ENCODE measurements at regions not wholly inside any gene's neighbourhood (a gene's known extent, or its start where the extent isn't known, plus 50 kb on each side); places are given as distances from the start of the nearest gene placed in this dataset.
"Not testable (repeated sequence)": the region's sequence is repeated elsewhere in the genome, so short reads cannot be mapped to it uniquely, and the experiment has no call there.

DNA sequence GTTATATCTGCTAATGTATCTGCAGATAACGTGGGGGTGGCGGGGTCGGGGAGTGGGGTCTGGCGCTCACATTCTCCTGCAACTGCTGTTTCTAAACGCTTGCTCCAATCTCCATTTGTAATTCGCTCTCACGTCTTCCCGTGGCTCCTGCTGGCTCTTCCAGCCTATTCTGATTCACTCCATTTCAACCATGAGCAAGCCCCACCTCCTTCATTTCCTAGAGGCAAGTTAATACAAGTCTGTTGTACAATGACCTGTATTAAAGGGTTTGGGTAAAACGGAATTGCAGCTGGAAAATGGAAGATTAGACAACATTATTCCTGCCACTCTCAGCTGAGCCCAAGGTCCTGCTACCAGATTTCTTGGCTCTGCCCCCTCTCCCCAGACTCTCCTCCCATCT, 132.3 kb downstream of the CSNK2A3 start:
- DNase-seq (ENCODE audit: low read depth in 1 of 2, low spot score in 1 of 2): no peak

DNA sequence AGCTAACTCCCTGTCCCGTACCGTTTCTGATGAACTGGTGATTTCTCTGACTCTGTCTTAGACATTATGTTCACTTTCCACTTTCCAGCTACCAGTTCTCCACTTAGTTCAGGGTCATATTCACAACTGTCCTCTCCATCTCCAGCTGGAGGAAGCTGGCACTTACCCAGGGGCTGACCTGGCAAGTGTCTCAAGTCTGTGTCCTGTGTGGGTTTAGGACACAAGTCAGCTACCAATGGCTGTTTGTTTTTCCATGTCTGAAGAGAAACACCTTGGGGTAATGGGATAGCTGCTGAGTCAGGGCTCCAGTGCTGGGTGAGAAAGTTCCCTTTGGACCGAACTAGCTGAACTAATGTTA, 134.4 kb downstream of the CSNK2A3 start:
- no peak for DNase-seq (ENCODE audit: low read depth in 1 of 2, low spot score in 1 of 2)

DNA sequence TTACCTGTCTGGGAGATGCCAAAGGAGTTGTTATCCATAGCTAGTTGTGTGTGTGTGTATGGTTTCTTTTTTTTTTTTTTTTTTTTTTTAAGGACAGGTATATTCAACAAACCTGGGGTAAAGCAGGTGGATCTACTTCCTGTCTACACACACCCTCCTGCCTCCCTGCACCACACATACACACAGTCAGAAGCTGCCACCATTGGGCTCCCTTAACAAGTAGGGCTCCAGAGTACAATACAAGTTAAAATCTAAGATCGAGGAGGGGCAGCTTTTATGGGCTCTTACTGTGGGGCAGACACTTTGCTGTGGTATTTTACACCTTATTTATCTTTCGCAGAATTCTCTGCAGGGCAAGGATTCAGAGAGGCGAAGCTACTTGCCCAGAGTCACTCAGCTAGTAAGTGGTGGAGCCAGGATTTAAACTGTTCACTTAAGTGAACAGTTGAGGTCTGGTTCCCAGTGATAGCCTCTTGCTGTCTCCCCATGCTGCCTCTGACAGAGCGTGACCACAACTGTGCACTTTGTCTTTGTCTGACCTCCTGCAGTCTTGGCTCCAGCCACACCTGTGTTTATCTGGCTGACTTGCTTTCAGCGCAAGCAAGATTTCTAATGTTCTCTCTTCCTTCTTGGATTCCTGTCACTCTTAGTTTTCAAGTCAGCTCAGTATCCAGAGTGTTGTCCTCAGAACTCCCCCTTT, 135.0 kb downstream of the CSNK2A3 start:
- no peak for DNase-seq (ENCODE audit: low read depth in 1 of 2, low spot score in 1 of 2)

DNA sequence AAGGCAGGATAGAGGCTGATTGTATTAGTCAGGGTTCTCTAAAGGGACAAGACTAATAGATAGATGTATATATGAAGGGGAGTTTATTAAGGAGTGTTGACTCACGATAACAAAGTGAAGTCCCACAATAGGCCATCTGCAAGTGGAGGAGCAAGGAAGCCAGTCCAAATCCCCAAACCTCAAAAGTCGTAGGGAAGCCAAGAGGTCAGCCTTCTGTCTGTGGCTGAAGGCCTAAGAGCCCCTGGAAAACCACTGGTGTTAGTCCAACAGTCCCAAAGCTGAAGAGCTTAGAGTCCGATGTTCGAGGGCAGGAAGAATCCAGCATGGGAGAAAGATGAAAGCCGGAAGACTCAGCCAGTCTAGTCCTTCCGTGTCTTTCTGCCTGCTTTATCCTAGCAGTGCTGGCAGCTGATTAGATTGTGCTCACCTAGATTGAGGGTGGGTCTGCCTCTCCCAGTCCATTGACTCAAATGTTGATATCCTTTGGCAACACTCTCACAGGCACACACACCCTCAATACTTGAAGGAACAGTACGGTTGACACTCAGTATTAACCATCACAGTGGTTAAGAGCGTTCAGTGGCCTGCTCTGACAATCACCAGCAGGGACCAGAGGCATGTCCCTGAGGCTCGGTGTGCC, 135.6 kb downstream of the CSNK2A3 start:
- no peak for DNase-seq (ENCODE audit: low read depth in 1 of 2, low spot score in 1 of 2)

DNA sequence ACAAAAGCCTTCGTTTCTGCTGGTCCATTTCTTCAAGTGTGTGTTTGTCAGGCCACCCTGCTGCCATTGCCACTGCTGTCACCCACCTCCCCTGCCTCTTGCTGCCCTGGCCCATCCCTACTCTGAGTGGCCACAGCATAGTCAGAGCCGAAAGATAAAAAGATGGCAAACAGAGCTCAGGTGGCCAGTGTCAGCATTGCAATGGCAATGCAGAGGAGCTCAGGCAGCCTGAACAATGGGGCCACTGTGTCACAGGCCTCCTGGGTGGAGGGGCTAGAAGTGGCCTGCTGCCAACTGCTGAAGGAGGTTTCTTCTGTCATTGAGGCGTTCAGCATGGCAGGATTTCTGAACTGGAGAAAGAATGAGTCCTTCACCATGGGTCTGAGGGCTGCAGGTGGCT, 137.1 kb downstream of the CSNK2A3 start:
- no peak for DNase-seq (ENCODE audit: low read depth in 1 of 2, low spot score in 1 of 2)

DNA sequence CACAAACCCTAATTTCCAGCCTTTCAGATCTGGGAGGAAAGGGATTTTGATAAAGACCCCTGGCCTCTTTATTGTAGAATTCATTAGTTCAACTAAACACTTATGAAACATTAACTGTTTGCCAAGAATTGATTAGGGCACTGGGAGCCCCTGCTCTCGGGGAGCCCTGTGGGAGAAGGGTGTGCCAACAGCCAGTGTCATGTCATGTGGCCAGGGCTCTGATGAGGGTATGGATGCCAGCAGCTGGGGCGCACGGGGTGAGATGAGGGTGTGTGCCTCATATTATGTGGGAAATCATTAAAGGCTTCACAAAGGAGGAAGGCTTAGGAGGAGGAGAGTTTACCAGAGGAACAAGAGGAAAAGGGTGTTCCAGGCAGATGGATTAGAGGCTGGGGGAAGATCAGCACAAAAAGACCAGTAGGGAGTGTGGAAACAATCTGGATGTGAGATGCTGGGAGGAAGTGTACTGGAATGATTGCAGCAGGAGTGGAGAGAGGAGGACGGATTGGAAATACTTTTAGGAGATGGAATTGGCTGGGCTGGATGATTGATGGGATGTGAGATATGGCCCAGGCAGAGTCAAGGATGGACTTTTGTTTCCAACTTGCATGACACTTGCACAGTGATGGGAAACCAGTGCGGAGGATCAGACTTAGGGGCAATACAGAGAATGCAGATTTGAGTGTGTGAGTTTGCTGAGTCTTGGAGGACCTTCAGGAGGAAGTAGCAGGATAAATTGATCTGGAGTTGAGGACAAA, 137.8 kb downstream of the CSNK2A3 start:
- no peak for DNase-seq (ENCODE audit: low read depth in 1 of 2, low spot score in 1 of 2)

DNA sequence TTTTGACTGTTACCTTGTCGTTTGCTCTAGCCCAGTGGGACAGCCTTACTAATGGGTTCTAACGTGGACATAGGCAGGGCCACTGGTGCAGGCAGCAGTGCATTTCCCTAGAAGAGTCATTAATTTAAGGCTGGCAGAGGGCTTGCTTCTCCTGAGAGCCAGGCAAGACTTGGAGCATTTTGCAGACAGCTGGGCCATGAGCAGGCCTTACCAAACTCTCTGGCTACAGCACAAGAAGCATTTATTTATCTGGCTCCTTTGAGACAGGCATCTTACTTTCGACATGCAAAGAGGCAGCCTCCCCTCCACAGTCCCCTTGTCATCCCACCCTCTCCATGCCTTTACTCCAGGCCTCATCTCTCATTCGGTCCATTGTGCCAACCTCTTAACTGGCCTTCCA, 139.9 kb downstream of the CSNK2A3 start:
- DNase-seq (ENCODE audit: low read depth in 1 of 2, low spot score in 1 of 2): no peak

DNA sequence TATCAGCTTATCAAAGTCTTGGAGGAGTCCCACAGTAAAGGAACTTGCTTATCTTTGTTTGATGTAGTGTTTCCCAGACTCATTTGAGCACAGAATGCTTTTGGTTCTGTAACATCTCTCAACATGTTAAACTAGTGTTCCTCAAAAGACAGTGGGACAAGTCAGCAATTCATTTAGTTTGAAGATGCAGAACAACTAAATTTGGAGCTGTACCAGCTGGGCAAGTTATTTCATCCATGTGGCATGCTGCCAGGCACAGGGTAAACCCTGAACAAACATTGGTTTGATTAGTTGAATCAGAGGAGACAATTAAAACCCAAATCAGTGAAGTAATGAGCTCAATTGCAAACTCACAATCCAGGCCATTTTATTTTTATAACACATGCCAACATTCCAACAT, 141.2 kb downstream of the CSNK2A3 start:
- DNase-seq (ENCODE audit: low read depth in 1 of 2, low spot score in 1 of 2): no peak

DNA sequence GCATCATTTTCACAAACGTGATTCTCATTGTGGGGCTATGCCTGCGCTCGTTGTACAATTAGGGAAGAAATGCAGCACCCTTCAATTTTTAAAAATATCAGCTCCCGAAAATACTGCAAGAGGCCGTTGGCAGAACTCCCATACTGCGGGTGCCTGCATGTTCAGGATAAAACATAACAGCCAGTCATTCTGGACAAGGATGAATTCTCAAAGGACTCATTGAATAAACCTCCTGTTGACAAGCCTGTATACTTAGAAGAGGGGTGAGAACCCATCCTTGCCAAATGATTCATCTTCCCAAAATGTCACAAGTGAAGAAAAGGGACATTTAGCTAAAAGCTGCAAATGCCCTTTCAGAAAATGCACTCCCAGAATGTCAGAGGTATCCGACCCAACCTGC, 141.9 kb downstream of the CSNK2A3 start:
- no peak for DNase-seq (ENCODE audit: low read depth in 1 of 2, low spot score in 1 of 2)

DNA sequence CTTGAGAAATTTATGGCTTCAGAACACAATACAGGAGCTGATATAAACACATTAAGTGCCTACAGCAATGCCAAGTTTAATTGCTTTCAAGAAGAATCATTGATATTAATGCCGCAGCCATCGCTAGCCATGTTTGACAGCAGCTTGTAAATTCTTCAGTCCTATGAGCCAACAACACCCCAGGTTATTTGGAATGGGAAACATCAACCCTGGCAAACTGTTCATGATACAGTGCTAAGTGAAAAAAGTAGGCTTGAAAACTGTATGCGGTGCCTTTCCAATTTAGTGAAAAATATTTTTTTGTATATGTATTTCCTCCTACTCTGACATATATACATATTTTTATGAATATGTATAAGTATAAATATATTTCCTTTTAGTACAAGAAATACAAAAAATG, 142.6 kb downstream of the CSNK2A3 start:
- no peak for DNase-seq (ENCODE audit: low read depth in 1 of 2, low spot score in 1 of 2)

DNA sequence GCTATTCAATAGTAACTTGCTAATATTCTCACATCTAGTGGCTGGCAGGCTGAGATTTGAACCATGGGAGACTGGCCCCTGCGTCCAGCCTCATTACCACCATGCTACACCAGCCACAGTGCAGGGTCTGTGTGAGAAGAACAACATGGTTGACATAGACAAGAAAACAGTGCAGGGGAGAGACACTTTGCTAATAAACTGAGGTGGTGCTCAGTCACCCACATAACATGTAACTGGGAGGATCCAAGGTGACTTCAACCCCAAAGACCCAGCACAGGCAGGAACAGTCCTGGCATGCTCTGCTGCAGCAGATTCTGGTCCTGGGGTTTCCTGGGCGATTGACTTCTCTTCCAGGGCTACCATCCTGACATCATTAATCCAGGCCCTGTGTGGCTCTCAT, 143.1 kb downstream of the CSNK2A3 start:
- no peak for DNase-seq (ENCODE audit: low read depth in 1 of 2, low spot score in 1 of 2)

DNA sequence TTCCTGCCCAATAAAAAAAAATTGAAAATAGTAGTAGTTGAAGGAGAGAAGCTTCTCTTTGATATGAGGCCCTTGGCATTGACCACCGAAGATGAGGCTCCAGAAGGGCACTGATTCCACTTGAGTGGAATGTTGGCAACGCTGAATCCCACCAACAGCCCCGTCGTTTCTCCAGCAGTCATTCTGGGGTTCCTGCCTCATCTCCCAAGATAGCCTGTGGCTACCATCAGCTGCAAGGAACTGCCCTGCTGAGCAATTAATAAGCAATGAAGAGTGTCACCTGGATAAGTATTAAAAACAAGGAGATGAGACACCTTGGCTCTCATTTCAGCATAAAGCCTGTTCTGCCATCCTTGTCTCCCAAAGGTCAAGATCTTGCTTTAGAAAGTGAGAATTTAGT, 144.1 kb downstream of the CSNK2A3 start:
- DNase-seq (ENCODE audit: low read depth in 1 of 2, low spot score in 1 of 2): no peak

DNA sequence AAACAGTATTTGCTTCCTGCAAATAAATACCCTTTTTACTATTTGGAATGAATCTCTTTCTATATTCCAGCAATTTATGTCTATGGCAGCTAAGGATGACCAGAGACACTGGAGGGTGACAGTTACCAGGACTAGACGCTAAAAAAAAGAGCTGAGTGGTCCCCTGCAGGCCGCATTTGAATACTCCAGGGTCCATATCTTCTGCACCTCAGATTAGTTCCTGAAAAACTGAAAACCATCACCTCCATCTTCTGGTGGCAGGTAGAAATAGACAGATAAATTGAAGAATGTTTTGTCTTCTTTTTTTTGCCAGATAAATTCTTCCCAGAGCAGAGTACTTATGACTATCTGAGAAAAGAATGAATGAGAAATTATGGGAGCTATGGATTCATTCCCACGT, 145.6 kb downstream of the CSNK2A3 start:
- DNase-seq (ENCODE audit: low read depth in 1 of 2, low spot score in 1 of 2): no peak

DNA sequence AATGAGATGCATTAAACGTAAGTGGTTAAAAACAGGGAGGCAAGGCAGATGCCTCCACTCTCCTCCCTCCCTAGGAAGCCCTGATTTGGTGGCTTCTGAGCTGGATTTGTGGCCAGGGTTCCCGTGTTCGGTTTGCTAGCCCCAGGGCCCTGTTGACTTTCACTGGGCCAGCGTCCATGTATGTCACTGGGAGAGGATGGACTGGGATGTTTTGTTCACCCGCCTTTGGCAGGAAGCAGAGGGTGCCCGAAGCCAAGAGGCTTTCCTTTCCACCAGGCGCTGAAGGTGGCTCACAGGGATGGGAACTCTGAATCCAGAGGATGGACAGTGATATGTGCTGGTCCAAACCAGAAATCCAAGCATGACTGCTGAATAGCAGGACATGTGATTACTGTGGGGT, 146.6 kb downstream of the CSNK2A3 start:
- no peak for DNase-seq (ENCODE audit: low read depth in 1 of 2, low spot score in 1 of 2)

DNA sequence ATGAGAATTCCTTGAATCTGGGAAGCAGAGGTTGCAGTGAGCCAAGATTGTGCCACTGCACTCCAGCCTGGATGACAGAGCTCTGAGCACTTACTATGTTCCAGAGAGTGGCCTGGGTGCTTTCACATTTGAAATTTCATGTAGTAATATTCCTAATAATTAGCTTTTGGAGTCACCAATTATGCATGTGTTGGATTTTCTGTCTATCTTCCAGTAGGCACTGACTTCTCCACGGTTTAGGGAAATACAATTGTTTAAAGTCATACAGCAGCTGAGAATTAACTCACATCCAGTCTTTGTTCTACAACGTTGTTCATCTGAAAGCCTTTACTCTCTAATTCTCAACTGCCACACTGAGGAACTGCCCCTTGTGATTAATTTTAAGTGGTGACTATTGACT, 150.2 kb downstream of the CSNK2A3 start:
- DNase-seq (ENCODE audit: low read depth in 1 of 2, low spot score in 1 of 2): no peak

DNA sequence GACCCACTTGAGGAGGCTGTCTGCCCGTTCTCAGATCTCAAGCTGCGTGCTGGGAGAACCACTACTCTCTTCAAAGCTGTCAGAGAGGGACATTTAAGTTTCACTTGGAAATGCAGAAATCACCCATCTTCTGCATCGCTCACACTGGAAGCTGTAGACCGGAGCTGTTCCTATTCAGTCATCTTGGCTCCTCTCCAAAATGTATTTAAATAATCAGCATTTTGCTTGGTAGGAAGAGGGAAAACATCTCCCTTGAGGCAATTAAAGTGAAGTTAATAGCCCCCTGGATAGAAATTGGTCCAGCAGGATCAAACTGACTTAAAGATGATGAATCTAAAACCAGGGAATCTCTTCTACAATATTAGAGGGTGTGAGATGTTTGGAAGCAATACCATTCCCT, 151.7 kb downstream of the CSNK2A3 start:
- DNase-seq (ENCODE audit: low read depth in 1 of 2, low spot score in 1 of 2): not testable (repeated sequence)

DNA sequence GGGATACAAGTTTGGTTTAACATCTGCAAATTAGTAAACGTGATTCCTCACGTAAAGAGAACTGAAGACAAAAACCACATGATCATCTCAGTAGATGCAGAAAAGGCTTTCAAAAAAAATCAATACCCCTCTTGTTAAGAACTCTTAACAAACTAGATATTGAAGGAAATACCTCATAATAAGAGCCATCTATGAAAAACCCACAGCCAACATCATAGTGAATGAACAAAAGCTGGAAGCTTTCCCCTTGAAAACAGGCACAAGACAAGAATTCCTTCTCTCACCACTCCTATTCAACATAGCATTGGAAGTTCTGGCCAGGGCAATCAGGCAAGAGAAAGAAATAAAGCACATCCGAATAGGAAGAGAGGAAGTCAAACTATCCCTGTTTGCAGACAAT, 160.5 kb downstream of the CSNK2A3 start:
- DNase-seq (ENCODE audit: low read depth in 1 of 2, low spot score in 1 of 2): no peak

DNA sequence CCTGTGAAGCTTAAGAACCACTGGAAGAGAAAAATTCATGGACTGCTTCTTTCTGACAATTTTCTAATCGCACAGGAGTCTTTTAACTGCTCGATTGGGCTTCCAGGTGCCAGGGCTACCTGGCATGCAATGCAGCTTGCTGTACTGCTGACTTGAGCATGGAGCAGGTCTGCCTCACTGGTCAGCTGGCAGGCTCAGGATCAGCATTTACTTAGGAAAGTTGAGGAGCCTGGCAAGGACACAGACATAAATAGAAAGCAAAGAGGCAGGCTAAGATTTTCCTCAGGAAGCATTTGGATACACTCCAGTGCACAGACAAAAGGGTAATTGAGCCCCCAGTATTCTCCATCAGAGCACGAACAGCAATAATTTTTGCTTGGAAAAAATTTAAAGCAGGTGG, 163.5 kb downstream of the CSNK2A3 start:
- DNase-seq (ENCODE audit: low read depth in 1 of 2, low spot score in 1 of 2): no peak

DNA sequence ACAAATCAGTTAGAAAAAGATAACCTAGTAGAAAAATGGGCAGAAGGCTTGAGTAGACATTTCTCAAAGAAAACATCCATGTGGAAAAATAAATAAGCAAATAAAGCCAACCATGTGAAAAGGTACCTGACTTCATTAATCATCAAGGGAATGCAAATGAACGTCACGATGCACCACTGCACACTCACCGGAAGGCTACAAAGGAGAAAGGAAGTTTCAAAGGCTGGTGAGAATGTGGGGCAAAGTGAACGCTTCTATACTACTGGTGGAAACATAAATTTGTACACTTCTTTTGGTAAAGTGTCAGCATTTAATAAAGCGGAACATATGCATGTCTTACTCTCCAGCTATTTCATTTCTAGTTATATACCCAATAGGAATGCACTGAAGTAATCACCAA, 166.8 kb downstream of the CSNK2A3 start:
- DNase-seq (ENCODE audit: low read depth in 1 of 2, low spot score in 1 of 2): no peak

DNA sequence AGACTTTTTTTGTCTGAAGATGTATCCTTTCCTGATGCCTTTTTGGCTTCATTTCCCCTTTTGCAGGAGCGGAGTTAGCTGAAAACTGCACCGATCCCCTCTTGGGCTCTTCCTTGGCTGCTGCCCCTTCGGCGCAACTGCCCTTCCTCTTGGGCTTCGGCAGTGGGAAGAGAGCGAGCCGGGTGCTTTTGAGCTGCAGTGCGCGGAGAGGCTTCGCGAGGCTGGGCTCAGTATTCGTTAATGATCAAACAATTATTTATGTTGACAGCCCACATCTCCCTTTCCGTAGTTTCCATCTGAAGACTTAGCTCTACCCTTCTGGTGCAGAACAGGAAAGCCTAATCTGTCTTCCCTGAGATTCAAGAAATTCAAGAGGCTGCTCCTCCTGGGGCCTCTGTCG, 170.8 kb downstream of the CSNK2A3 start:
- DNase-seq (ENCODE audit: low read depth in 1 of 2, low spot score in 1 of 2): no peak

DNA sequence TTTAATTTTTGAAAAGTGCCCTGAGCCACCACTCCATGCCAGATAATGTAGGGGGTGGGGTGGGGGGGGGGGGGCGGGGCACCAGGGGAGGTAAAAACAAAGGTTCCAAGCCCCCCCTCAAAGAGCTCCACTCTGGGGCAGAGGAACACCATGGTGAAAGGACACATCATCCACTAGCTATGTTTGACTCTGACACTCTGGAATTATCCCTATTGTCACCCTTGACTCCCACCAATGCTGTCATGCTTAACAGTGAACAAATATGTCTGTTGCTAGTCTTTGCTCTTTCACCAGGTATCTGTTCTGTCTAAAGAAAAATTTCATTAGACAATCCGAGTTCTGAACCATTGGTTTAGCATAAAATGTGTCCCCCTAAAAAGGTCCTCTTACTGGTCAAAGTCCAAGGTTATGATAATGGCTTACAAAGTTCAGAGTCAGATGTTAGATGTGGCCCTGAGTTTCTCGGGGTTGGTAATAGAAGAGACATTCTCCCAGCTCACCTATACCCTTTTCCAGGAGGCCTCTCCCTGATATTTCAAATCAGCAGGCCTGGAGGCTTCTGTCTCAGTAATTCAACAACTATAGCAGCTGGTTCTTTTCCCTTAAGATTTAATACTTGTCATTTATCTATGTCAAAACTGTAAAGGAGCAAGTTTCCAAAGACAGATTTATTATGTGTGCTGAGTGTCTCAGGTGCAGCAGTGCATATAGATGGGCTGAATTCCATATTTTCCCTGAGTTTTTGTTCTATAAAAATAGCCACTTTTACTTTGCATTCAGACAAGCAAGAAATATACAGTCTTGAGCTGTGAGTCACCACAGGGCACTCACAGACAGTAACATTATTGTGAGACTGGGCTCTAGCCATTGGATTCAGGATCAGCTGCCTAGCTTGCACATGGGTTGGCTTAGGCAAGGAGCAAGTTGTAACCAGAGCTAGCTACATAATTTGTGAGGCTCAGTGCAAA, 174.1 kb downstream of the CSNK2A3 start:
- DNase-seq (ENCODE audit: low read depth in 1 of 2, low spot score in 1 of 2): no peak
